K562 (cell line): ENCODE measurements at regions not wholly inside any gene's neighbourhood (a gene's known extent, or its start where the extent isn't known, plus 50 kb on each side); places are given as distances from the start of the nearest gene placed in this dataset.
"Not testable (repeated sequence)": the region's sequence is repeated elsewhere in the genome, so short reads cannot be mapped to it uniquely, and the experiment has no call there.

Experiments used
- BHLHE40 ChIP-seq: IDR thresholded peaks from 2 replicates; pipeline ENCODE4 v1.6.1; 2011; ENCODE audit warnings: low read length, improper control_type of control experiment
- CBX5 ChIP-seq: IDR thresholded peaks from 2 replicates; pipeline ENCODE4 v1.6.1; 2014; ENCODE audit warnings: low read depth, borderline replicate concordance
- EP300 ChIP-seq: IDR thresholded peaks from 2 replicates; pipeline ENCODE4 v1.6.1; 2012; ENCODE audit warnings: low read length, improper control_type of control experiment
- EZH2 ChIP-seq: IDR thresholded peaks from 2 replicates; pipeline ENCODE4 v1.6.1; 2012; ENCODE audit warnings: low read depth, mild to moderate bottlenecking, inconsistent platforms, low read length, borderline replicate concordance
- SMAD1 ChIP-seq: fragments of 150-350 bp; IDR thresholded peaks from 2 replicates; pipeline ENCODE4 v1.6.1; 2014; ENCODE audit warnings: low read length, low read depth; ENCODE audit not compliant: partially characterized antibody
- SREBF1 ChIP-seq: fragments of 150-350 bp; IDR thresholded peaks from 2 replicates; pipeline ENCODE4 v1.6.1; 2014; ENCODE audit warnings: antibody characterized with exemption, low read depth, low read length, borderline replicate concordance
- TOE1 ChIP-seq, 2 experiments: fragments of 450-650 bp in 1 of 2; sonication (generic) in 1 of 2; formaldehyde crosslinking in 1 of 2; IDR thresholded peaks; 2 replicates each; pipeline versions ENCODE4 v1.7.1 to v1.8.0; 2016 to 2022; ENCODE audit warnings: borderline replicate concordance in 2 of 2, mild to moderate bottlenecking in 2 of 2, antibody characterized with exemption in 1 of 2, inconsistent platforms in 1 of 2, low read depth in 1 of 2, missing genetic modification reagents in 1 of 2, moderate library complexity in 1 of 2
- ZNF174 ChIP-seq: fragments of 250-450 bp; sonication (Bioruptor Pico); IDR thresholded peaks from 2 replicates; pipeline ENCODE4 v1.4.0; 2020; ENCODE audit warnings: mild to moderate bottlenecking
- TF ChIP-seq, protein P1 (sequence below): fragments of 250-450 bp; sonication (Bioruptor Pico); IDR thresholded peaks from 2 replicates; pipeline ENCODE4 v1.8.0; 2022; ENCODE audit warnings: moderate library complexity, mild to moderate bottlenecking, inconsistent platforms
- TF ChIP-seq, protein P2 (sequence below), 2 experiments: fragments of 450-650 bp in 1 of 2; sonication (generic) in 1 of 2; formaldehyde crosslinking in 1 of 2; IDR thresholded peaks in 1 of 2; conservative IDR thresholded peaks in 1 of 2; 2 replicates each; pipeline versions ENCODE4 v1.6.1 to v1.8.1; 2016 to 2023; ENCODE audit warnings: mild to moderate bottlenecking in 2 of 2, moderate library complexity in 2 of 2, inconsistent platforms in 1 of 2, missing genetic modification reagents in 1 of 2
- TF ChIP-seq, protein P3 (sequence below): sonication (generic); formaldehyde crosslinking; IDR thresholded peaks from 2 replicates; pipeline ENCODE4 v1.8.1; 2023; ENCODE audit warnings: mild to moderate bottlenecking, missing genetic modification reagents
- TF ChIP-seq, protein P4 (sequence below): sonication (generic); formaldehyde crosslinking; IDR thresholded peaks from 2 replicates; pipeline ENCODE4 v1.8.1; 2023; ENCODE audit warnings: mild to moderate bottlenecking, missing genetic modification reagents
- TF ChIP-seq, protein P5 (sequence below): sonication (generic); formaldehyde crosslinking; IDR thresholded peaks from 2 replicates; pipeline ENCODE4 v1.8.0; 2022; ENCODE audit warnings: mild to moderate bottlenecking, low read depth, missing genetic modification reagents

DNA sequence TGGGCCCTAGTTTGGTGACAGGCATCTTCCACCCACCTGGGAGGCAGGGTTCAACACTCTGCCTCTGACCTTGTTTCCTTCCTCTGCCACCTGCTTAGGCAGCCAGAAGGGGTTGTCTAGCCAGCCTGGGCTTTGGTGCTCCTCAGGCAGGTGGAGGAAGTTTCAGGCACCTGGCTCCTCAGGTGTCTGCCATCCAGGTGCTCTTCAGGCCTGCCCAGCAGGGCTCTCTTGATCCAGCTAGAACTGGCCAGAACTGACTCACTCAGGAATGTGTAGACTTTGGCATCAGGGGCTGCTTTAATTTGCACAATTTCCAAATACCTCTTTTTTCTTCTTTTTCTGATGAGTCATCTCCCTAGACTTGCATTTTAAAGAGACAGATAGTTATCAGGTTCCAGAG lies 100.9 kb downstream of the LIMS3 start:
- not testable (repeated sequence) for TF ChIP-seq EZH2; CBX5; EP300; TOE1 (IDR thresholded peaks at IDR 0.05; ENCODE audit: borderline replicate concordance); TOE1 (CRISPR knock-in tag; IDR thresholded peaks at IDR 0.05; ENCODE audit: borderline replicate concordance, low read depth); SREBF1; BHLHE40; ZNF174 (CRISPR knock-in tag); SMAD1
- TF ChIP-seq, protein P1, sequence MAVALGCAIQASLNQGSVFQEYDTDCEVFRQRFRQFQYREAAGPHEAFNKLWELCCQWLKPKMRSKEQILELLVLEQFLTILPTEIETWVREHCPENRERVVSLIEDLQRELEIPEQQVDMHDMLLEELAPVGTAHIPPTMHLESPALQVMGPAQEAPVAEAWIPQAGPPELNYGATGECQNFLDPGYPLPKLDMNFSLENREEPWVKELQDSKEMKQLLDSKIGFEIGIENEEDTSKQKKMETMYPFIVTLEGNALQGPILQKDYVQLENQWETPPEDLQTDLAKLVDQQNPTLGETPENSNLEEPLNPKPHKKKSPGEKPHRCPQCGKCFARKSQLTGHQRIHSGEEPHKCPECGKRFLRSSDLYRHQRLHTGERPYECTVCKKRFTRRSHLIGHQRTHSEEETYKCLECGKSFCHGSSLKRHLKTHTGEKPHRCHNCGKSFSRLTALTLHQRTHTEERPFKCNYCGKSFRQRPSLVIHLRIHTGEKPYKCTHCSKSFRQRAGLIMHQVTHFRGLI (CRISPR knock-in tag) = not testable (repeated sequence)
- TF ChIP-seq, protein P2, sequence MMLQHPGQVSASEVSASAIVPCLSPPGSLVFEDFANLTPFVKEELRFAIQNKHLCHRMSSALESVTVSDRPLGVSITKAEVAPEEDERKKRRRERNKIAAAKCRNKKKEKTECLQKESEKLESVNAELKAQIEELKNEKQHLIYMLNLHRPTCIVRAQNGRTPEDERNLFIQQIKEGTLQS (IDR thresholded peaks at IDR 0.05) = not testable (repeated sequence)
- TF ChIP-seq, protein P2 (CRISPR knock-in tag; conservative IDR thresholded peaks at IDR 0.05) = not testable (repeated sequence)
- TF ChIP-seq, protein P3, sequence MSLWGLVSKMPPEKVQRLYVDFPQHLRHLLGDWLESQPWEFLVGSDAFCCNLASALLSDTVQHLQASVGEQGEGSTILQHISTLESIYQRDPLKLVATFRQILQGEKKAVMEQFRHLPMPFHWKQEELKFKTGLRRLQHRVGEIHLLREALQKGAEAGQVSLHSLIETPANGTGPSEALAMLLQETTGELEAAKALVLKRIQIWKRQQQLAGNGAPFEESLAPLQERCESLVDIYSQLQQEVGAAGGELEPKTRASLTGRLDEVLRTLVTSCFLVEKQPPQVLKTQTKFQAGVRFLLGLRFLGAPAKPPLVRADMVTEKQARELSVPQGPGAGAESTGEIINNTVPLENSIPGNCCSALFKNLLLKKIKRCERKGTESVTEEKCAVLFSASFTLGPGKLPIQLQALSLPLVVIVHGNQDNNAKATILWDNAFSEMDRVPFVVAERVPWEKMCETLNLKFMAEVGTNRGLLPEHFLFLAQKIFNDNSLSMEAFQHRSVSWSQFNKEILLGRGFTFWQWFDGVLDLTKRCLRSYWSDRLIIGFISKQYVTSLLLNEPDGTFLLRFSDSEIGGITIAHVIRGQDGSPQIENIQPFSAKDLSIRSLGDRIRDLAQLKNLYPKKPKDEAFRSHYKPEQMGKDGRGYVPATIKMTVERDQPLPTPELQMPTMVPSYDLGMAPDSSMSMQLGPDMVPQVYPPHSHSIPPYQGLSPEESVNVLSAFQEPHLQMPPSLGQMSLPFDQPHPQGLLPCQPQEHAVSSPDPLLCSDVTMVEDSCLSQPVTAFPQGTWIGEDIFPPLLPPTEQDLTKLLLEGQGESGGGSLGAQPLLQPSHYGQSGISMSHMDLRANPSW = not testable (repeated sequence)
- TF ChIP-seq, protein P4, sequence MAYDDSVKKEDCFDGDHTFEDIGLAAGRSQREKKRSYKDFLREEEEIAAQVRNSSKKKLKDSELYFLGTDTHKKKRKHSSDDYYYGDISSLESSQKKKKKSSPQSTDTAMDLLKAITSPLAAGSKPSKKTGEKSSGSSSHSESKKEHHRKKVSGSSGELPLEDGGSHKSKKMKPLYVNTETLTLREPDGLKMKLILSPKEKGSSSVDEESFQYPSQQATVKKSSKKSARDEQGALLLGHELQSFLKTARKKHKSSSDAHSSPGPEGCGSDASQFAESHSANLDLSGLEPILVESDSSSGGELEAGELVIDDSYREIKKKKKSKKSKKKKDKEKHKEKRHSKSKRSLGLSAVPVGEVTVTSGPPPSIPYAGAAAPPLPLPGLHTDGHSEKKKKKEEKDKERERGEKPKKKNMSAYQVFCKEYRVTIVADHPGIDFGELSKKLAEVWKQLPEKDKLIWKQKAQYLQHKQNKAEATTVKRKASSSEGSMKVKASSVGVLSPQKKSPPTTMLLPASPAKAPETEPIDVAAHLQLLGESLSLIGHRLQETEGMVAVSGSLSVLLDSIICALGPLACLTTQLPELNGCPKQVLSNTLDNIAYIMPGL (CRISPR knock-in tag) = not testable (repeated sequence)
- TF ChIP-seq, protein P5, sequence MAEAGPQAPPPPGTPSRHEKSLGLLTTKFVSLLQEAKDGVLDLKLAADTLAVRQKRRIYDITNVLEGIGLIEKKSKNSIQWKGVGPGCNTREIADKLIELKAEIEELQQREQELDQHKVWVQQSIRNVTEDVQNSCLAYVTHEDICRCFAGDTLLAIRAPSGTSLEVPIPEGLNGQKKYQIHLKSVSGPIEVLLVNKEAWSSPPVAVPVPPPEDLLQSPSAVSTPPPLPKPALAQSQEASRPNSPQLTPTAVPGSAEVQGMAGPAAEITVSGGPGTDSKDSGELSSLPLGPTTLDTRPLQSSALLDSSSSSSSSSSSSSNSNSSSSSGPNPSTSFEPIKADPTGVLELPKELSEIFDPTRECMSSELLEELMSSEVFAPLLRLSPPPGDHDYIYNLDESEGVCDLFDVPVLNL = not testable (repeated sequence)
